ENCODE measurements at regions not wholly inside any gene's neighbourhood (a gene's known extent, or its start where the extent isn't known, plus 50 kb on each side); places are given as distances from the start of the nearest gene placed in this dataset.

DNA sequence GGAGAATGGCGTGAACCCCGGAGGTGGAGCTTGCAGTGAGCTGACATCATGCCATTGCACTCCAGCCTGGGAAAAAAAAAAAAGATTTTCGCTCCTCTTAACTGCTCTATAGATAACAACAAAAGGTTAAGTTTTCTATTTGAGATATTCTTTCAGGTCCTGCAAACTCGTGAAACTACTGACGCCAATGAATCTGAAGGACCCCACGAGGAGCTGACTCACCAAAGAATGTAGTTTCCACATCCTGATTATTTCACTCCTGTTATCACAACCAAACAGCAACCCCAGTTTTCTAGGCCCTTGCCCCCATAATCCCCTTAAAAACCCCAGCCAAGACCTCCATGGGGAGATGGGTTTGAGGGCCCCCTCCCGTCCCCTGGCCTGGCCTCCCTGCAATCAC, 58.7 kb downstream of the OTOR start:
- H3K27ac ChIP-seq (ENCODE audit: poor library complexity, severe bottlenecking) = no peak overlapping the region
- no peaks in the 10 kb centered on the region for H3K36me3 ChIP-seq (ENCODE audit: low read depth)
- no peak overlapping the region for H3K4me3 ChIP-seq (ENCODE audit: severe bottlenecking)
- H3K9me3 ChIP-seq (ENCODE audit: severe bottlenecking) = no peaks in the 10 kb centered on the region
- H3K27me3 ChIP-seq (ENCODE audit: insufficient read depth, poor library complexity, severe bottlenecking) = peaks cover 24% of the 10 kb centered on the region
- TF ChIP-seq, protein P1, sequence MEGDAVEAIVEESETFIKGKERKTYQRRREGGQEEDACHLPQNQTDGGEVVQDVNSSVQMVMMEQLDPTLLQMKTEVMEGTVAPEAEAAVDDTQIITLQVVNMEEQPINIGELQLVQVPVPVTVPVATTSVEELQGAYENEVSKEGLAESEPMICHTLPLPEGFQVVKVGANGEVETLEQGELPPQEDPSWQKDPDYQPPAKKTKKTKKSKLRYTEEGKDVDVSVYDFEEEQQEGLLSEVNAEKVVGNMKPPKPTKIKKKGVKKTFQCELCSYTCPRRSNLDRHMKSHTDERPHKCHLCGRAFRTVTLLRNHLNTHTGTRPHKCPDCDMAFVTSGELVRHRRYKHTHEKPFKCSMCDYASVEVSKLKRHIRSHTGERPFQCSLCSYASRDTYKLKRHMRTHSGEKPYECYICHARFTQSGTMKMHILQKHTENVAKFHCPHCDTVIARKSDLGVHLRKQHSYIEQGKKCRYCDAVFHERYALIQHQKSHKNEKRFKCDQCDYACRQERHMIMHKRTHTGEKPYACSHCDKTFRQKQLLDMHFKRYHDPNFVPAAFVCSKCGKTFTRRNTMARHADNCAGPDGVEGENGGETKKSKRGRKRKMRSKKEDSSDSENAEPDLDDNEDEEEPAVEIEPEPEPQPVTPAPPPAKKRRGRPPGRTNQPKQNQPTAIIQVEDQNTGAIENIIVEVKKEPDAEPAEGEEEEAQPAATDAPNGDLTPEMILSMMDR (IDR thresholded peaks at IDR 0.05; ENCODE audit: poor library complexity, severe bottlenecking) = no peak
- ATAC-seq (ENCODE audit: low read depth) (no peak), DNase-seq (ENCODE audit: low spot score) (no peak)
- no peaks in the 10 kb centered on the region for H3K4me1 ChIP-seq (ENCODE audit: insufficient read depth, poor library complexity, severe bottlenecking)

DNA sequence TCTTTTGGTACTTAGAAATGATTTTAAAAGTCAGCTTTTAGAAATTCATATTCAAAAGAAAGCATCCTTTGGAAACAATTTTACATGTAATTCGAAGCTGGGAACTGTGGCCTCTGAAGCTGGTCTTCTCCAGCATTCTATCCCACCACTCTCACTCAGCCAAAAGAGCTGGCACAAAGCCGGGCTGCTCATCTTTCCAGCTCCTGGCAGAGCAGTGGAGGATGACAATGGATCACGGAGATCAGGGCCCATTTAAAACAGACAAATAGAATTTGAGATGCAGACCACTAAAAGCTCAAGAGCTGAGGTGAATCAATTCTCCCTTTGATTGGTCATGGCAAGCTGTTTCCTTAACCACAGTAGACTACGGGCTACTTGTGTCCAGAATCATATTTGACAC, 60.6 kb downstream of the OTOR start:
- ATAC-seq (ENCODE audit: low read depth) (no peak), DNase-seq (ENCODE audit: low spot score) (no peak)
- Histone ChIP-seq H3K27me3 (ENCODE audit: insufficient read depth, poor library complexity, severe bottlenecking) (peaks cover 12% of the 10 kb centered on the region), H3K36me3 (ENCODE audit: low read depth) (no peaks in the 10 kb centered on the region), H3K9me3 (ENCODE audit: severe bottlenecking) (no peaks in the 10 kb centered on the region), H3K27ac (ENCODE audit: poor library complexity, severe bottlenecking) (no peak overlapping the region), H3K4me3 (ENCODE audit: severe bottlenecking) (no peak overlapping the region), H3K4me1 (ENCODE audit: insufficient read depth, poor library complexity, severe bottlenecking) (no peaks in the 10 kb centered on the region)
- TF ChIP-seq, protein P1 (IDR thresholded peaks at IDR 0.05; ENCODE audit: poor library complexity, severe bottlenecking) = no peak

DNA sequence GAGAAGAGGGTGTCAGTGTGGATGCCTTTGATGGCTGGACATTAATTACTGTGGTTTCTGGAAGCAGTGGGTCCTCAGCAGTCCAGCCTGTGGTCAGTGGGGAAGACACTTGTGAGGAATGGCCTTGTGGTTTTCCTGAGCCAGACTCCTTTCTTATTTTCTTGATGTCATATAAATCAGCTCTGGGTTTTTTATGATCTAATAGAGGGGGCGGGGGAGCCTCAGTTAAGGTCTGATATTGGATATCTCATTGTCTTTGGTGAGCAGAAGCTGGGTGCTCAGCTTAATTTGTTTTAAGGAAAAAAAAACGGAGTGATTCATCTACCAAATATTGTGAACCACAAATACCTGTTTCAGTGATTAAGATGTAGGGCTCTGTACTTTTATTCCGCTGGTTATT, 62.1 kb downstream of the OTOR start:
- Histone ChIP-seq H3K27me3 (ENCODE audit: insufficient read depth, poor library complexity, severe bottlenecking) (peaks cover 19% of the 10 kb centered on the region), H3K4me3 (ENCODE audit: severe bottlenecking) (no peak overlapping the region), H3K4me1 (ENCODE audit: insufficient read depth, poor library complexity, severe bottlenecking) (no peaks in the 10 kb centered on the region), H3K36me3 (ENCODE audit: low read depth) (no peaks in the 10 kb centered on the region), H3K27ac (ENCODE audit: poor library complexity, severe bottlenecking) (no peak overlapping the region), H3K9me3 (ENCODE audit: severe bottlenecking) (no peaks in the 10 kb centered on the region)
- TF ChIP-seq, protein P1 (IDR thresholded peaks at IDR 0.05; ENCODE audit: poor library complexity, severe bottlenecking) = no peak
- DNase-seq (ENCODE audit: low spot score) (no peak), ATAC-seq (ENCODE audit: low read depth) (peak; percentile 42)

DNA sequence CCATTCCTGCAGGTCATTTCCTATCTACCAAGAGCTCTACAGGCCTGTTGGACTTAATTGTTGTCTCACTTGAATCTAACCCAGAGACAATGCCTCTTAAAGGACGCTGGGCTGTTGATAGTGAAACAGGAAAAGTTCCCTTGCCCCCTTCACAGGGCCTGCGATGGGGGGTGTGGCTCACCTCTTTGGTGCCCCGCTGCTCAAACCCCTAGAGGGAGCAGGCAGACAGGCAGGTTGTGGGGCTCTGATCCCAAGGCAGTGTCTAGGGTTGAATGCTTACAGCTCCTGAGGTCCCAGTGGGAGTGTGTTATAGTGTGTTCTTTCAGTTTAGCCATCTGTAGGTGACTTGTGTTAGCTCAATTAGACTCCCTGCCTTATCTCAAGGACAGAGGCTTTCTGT, 68.0 kb downstream of the OTOR start:
- DNase-seq (ENCODE audit: low spot score) (no peak), ATAC-seq (ENCODE audit: low read depth) (no peak)
- peaks cover 20% of the 10 kb centered on the region for H3K27me3 ChIP-seq (ENCODE audit: insufficient read depth, poor library complexity, severe bottlenecking)
- no peaks in the 10 kb centered on the region for H3K9me3 ChIP-seq (ENCODE audit: severe bottlenecking)
- no peaks in the 10 kb centered on the region for H3K4me1 ChIP-seq (ENCODE audit: insufficient read depth, poor library complexity, severe bottlenecking)
- H3K36me3 ChIP-seq (ENCODE audit: low read depth) = no peaks in the 10 kb centered on the region
- no peak overlapping the region for H3K4me3 ChIP-seq (ENCODE audit: severe bottlenecking)
- TF ChIP-seq, protein P1 (IDR thresholded peaks at IDR 0.05; ENCODE audit: poor library complexity, severe bottlenecking) = no peak
- no peak overlapping the region for H3K27ac ChIP-seq (ENCODE audit: poor library complexity, severe bottlenecking)

DNA sequence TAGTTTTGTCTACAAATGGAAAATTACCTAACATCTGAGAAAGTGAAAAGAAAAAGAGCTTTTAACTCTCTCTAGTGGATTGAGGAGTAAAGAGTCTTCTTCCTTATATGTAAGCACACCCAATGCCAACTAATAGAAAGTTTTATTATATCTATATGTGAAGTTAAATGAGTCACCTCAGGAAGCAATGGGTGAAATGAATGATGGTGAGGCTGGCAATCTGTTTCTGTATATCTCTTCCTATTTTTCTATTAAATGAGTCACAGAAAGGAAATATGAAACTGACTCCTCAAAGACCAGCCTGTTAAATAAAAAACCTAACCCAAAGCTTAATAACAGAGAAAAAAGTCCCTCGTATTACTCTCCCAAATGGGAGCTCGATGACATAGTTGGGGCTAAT, 71.3 kb downstream of the OTOR start:
- ATAC-seq (ENCODE audit: low read depth) = 0 out of 3 replicates have a peak, but pooled peaks have one; percentile 46
- Histone ChIP-seq H3K4me1 (ENCODE audit: insufficient read depth, poor library complexity, severe bottlenecking) (no peaks in the 10 kb centered on the region), H3K36me3 (ENCODE audit: low read depth) (no peaks in the 10 kb centered on the region), H3K27me3 (ENCODE audit: insufficient read depth, poor library complexity, severe bottlenecking) (peaks cover 9% of the 10 kb centered on the region), H3K9me3 (ENCODE audit: severe bottlenecking) (no peaks in the 10 kb centered on the region), H3K27ac (ENCODE audit: poor library complexity, severe bottlenecking) (no peak overlapping the region), H3K4me3 (ENCODE audit: severe bottlenecking) (no peak overlapping the region)
- TF ChIP-seq, protein P1 (IDR thresholded peaks at IDR 0.05; ENCODE audit: poor library complexity, severe bottlenecking) = no peak
- no peak for DNase-seq (ENCODE audit: low spot score)
